ENCODE measurements at regions not wholly inside any gene's neighbourhood (a gene's known extent, or its start where the extent isn't known, plus 50 kb on each side); places are given as distances from the start of the nearest gene placed in this dataset.
"Not testable (repeated sequence)": the region's sequence is repeated elsewhere in the genome, so short reads cannot be mapped to it uniquely, and the experiment has no call there.

DNA sequence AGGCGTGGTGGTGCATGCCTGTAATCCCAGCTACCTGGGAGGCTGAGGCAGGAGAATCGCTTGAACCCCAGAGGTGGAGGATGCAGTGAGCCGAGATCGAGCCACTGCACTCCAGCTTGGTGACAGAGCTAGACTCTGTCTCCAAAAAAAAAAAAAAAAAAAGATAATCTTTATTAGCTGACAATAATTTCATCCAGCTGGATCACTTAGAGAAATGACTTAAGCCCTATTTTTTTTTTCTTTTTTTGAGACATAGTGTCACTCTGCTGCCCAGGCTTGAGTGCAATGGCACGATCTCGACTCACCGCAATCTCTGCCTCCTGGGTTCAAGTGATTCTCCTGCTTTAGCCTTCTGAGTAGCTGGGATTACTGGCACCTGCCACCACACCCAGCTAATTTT, 51.6 kb upstream of the MAP4K4 start:
- not testable (repeated sequence) for DNase-seq (ENCODE audit: low spot score)

DNA sequence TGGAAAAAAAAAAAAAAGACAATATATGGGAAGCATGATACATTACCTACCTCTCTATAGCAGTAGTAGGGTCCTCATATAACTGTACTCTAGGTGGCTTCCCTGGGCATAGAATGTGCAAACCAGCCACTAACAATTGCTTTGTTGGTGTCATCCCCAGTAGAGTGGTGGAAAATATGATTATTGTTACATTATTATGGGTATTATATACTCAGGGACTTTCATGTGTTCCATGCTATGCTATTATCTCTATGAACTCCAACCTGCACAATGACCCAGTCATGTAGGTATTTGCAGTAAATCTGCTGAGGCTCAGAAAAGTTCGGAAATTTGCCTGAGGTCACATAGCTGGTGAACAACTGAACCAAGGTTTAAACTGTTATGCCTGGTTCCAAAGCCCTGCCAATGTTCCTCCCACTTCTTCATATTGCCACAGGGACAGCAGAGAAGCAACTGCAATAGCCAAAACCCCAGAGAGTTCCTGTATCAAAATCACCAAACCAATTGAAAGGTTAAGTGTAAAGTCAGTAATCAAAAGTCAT, 52.6 kb upstream of the MAP4K4 start:
- no peak for DNase-seq (ENCODE audit: low spot score)

DNA sequence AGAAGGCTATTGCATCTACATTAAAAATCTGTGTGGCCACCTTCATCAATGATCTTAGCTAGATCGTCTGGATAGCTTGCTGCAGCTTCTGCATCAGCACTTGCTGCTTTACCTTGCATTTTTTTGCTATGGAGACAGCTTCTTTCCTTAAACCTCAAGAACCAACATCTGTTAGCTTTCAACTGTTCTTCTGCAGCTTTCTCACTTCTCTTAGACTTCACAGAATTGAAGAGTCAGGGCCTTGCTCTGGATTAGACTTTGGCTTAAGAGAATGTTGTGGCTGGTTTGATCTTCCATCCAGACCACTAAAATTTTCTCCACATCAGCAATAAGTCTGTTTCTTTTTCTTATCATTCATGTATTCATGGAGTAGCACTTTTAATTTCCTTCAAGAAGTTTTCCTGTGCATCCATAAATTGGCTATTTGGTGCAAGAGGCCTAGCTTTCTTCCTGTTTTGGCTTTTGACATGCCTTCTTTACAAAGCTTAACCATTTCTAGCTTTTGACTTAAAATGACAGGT, 54.4 kb upstream of the MAP4K4 start:
- DNase-seq (ENCODE audit: low spot score) = no peak

DNA sequence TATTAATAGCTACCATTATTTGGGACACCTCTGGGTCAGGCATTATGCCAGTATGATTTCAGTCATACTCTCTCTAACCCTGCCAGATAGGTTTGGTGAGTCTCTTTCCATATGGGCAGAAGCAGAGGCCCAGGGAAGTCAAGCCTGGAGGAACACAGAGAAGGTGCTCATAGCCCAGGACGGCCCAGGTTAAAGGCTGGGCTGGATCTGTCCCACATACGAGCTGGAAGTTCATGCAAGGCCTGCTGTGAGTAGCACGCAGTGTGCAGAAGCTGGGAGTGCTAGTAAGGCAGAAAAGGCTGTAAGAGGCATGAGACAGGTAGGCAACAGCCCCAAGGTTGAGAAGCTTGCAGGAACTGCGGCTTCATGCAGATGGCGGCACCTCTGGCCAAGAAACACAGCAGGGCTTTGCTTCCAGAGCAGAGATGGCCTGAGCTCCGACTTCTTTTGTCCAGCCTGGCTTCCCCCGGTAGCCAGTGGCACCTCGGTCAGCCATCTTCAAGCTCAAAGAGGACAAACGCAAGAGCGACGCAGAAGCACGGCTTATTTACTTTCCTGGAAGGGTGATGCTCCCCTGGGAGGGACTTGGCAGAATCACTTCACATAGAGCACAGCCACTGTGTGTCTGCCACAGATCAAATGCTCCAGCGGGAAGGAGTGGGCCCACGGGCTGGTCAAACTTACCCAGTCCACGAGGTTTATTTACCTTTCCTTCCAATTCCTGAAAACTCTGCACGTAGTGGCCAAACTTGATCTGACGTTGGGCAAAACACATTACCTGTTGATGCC, 58.5 kb upstream of the MAP4K4 start:
- DNase-seq (ENCODE audit: low spot score) = no peak

DNA sequence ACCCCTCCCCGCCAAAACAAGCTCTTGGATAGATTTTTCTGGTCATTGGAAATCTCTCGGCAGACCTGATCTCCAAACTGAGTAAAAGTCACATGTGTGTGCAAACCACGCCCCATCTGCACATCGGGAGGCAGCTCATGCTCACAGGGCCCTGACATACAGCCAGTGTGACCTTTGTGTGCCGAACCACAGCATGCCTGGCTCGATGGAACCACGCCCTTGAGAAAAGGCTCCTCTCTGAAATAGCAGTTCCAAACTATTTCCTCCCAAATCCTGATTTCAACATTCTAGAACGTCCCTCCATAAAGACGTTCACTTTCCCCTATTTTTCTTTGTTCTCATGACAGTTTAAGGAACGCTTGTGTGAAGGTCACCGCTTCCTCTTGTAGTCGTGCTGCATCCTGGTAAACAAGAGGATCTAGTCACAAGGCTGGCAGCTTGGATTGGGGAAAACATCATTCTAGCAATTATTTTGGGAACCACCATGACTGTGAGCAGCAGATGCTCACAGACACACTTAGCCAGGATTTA, 59.3 kb upstream of the MAP4K4 start:
- no peak for DNase-seq (ENCODE audit: low spot score)

DNA sequence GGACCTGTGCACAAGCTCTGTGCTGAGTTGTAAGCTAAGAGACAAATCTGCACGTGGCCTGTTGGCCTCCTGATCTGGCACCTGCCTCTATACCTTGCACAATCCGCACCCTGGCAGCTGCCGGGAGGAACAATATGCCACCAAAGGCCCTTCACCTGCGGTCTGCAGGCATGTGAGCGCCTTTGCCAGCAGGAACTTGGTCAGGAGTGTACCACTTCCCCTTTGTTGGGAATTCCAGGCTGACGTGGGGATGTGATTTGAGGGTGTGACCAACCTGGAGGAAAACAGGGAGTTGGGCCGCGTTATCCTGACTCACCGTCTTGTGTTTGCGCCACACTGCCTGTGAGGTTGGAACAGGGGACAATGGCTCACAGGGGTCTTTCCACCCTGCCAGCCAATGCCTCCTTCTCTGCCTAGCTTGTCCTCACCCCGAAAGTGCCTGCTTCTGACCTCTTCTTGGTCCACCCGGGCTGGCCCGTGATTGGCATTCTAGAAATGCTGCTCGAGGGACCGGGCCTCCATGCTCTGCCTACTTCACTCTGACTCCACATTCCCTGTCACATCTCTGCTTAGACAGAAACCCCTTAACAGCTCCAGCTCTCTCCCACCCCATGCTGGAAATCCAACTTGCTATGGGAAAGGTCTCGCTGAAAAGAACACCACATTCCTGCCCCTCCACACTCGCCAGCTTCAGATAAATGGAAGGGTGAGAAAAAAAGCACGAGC, 67.1 kb upstream of the MAP4K4 start:
- DNase-seq (ENCODE audit: low spot score) = peak; percentile 99

DNA sequence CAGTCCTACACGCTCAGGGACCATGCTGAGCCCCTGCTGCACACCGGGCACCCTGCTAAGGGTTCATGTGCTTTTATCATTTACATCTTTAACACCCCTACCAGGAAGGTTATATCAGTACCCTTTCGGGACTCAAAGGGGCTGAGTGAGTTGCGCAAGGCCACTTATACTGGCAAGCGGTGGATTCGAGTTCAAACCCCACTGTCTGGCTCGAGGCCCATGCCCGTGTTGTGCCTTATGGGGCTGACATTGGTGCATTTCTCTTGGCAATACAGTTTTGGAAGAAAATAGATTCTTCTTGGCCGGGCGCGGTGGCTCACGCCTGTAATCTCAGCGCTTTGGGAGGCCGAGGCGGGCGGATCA, 69.5 kb upstream of the MAP4K4 start:
- DNase-seq (ENCODE audit: low spot score) = no peak

DNA sequence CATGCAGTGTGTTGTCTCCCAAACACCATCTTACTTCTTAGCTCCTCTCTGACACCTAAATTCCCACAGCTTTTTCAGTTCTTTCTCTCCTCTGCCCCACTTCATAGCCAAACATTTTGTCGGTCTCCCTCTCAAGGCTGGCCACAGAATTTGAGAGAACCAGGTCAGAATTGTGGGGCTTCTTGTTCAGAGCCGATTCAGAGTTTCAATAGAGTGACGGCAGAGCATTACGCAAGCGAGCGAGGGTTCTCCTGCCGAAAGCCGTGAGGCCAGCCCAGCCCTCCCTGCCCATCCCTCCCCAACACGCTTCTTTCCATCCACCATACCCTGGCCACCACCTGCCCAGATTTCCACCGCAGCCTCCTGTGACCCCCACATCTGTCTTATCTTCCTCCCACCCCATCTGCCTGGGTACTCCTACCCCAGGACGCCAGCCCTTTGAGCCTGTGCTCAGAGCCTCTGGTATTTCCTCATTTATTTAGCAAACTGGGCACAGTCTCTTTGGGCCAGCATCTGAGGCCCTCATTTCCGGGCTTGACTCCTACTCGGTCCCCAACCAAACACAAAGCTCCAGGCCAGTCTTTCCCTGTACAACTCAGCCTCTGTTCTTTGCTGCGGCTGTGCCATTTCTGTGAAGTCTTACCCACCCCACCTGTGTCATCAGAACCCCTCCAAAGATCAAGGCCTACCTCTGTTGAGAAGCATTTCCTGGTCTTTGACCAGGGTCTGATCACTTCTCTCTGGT, 70.0 kb upstream of the MAP4K4 start:
- DNase-seq (ENCODE audit: low spot score) = no peak

DNA sequence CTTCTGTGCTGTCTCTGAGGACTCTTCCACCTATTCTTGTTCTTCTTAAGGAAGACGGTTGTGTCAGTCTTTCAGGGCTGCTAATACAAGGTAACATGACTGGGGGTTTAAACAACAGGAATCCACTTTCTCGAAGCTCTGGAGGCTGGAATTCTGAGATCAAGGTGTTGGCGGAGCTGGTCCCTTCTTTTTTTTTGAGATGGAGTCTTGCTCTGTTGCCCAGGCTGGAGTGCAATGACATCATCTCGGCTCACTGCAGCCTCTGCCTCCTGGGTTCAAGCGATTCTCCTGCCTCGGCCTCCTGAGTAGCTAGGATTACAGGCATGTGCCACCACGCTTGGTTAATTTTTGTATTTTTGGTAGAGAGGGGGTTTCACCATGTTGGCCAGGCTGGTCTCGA, 71.7 kb upstream of the MAP4K4 start:
- not testable (repeated sequence) for DNase-seq (ENCODE audit: low spot score)

DNA sequence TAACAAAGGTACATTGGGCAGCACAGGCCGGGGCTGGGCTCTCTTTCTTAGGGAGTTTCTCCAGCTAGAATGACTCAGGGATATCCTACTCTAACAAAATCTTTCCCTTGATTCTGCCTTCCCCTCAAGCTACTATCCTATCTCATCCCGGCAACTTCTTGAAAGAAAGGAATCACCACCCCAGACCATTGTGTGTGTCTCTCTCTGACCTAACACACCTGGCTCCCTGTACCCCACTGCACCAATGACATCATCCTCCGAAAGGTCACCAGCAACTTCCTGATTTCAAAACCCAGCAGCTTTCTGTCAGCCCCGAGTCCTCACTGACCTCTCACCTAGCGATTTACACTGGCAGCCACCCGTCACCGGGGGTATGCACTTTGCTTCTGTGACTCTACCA, 72.1 kb upstream of the MAP4K4 start:
- no peak for DNase-seq (ENCODE audit: low spot score)

DNA sequence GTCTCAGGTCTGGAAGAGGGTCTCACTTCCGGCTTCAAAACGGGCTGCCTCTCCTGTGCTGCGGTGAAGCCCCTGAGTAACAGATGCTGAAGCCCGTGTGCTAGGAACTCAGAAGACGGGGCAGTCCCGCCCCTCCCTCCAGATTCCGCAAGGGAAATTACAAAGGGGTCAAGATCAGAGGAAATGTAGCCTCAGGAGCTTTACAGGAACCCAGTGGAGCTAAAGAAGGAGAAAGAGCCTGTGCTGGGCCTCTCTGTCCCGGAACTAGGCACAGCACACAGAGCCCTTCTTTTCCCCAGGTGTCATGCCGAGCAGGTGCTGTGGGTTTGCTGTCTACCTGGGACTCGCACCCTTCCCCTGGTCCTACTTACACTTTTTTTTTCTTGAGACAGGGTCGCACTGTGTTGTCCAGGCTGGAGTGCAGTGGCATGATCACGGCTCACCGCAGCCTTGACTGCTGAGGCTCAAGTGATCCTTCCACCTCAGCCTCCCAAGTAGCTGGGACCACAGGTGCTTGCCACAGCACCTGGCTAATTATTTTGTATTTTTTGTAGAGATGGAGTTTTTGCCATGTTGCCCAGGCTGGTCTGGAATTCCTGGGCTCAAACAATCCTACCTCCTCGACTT, 72.7 kb upstream of the MAP4K4 start:
- no peak for DNase-seq (ENCODE audit: low spot score)

DNA sequence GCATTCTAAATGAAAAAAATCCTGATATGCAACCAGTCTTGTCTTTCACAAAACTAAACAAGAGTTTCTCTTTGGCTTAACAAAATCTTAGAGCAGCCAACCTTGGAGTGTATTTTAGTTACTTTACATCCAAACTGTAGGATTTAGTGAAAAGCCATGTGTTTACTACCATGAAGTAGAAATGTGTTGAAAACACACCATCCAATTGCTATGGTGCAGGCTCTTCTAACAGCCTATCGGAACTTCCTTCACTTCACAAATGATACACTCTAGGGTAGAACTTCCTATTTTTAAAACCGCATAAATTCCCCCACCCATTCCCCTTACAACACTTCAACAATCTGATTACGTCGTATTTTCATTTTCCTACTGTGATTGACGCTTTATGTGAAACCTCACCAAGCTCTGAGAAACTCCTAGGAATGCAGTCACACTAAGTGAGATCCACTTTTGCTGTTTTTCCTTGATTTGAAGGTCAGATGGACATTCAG, 74.4 kb upstream of the MAP4K4 start:
- no peak for DNase-seq (ENCODE audit: low spot score)

DNA sequence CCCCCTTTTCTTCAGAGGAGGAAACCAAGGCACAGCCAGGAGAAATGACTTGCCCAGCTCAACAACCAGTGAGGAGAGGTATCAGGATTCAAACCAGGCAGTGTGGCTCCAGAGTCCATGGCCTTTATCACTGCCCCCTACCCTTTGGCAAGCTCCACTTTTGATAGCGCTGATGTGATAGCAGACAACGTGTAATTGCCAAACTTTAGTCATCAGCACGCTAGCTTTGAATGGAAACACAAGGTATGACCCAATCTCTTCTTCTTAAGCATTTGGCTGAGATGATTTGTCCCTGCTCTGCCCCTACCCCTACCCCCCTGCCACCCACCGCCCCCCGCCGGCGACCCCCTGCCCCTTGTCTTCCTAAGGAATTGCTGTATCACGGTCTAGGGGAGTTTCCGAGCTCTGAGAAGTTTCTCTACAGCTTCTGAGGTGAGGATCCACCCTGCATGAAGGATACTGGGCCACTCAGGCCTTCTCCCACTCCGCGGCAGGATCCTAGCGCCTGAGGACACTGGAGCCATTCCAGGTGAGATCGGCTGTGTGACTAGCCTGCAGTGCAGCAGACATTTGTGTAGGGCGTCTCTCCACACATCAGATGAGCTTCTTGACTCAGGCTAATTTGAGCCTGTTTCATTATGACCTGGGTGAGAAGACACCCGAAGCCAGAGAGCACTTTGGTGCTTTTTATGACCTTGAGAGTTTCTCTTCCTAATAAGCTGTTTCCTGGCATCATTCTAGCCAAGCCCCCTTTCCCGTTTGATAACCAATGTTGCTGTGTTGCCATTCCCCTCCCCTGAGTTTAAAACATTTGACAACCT, 75.1 kb upstream of the MAP4K4 start:
- DNase-seq (ENCODE audit: low spot score) = no peak

DNA sequence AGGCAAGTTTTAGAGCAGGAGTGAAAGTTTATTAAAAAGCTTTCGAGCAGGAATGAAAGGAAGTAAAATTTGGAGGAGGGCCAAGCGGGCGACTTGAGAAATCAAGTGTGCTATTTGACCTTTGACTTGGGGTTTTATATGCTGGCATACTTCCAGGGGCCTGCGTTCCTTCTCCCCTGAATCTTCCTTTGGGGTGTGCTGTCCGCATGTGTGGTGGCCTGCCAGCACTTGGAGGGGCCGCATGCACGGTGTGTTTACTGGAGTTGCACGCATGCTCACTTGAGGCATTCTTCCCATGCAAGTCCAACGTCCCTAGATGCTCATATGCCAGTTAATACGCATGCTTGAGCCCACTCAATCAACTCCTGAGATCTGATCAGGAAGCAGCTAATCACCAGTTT, 78.3 kb upstream of the MAP4K4 start:
- no peak for DNase-seq (ENCODE audit: low spot score)

DNA sequence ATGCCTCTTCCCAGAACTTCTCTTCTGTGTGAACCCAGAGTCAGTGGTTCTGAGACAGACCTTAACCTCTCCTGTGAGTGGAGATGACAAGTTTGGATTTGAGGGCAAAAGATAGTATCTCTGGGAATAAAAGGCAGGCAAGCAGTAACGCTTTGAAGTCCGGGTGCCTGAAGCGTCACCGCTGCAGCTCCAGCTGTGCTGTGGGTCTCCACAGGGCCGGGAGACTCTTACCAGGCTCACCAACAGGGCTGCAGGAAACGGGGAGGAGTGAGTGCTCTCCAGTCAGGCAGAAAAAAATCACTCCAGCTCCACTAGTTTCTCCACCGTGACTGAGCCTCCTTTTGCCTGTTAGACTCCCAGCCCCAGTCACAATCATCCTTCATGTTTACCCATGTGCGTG, 79.7 kb upstream of the MAP4K4 start:
- DNase-seq (ENCODE audit: low spot score) = no peak

DNA sequence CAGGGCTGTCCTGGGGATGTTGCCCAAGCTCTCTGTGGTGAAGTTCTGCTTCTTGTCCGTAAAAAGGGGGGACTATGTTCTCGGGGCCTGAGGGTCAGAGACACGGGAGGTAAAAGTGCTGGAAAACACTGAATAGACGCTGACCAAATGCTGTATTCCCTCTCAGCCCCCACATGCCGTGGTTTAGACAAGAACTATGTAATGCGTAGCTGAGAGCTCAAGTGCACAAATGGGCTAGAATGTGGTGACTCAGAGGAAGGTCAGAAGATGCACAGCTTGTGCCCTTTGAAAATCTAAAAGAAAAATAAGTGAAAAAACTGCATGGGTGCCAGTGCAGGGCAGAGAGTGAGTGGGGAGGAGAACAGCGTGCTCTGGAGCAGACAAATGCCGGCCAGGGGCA, 80.3 kb upstream of the MAP4K4 start:
- DNase-seq (ENCODE audit: low spot score) = no peak

DNA sequence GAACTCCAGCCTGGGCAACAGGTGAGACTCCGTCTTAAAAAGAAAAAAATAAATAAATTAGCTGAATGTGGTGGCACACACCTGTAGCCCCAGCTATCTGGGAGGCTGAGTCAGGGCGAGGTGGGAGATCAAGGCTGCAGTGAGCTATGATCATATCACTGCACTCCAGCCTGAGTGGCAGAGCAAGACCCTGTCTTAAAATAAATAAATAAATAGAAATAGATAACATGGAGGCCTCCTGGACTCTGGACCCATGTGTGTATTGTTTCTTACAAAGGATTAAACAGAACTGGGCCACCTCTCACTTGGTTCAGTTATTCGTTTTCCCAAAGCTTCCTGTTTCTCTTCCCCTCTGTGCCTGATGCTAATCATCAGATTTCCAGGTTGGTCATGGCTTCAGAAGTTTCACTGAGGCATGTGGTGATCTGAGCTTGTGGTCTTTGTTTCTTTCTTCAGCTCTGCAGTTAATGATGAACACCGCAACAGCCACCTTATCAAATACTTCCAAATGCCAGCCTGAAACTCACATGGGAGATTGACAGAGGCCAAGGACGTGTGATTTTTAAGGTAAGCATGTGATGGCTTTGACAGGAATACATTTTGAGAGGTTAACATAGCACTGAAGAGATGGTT, 83.3 kb upstream of the MAP4K4 start:
- DNase-seq (ENCODE audit: low spot score) = no peak

DNA sequence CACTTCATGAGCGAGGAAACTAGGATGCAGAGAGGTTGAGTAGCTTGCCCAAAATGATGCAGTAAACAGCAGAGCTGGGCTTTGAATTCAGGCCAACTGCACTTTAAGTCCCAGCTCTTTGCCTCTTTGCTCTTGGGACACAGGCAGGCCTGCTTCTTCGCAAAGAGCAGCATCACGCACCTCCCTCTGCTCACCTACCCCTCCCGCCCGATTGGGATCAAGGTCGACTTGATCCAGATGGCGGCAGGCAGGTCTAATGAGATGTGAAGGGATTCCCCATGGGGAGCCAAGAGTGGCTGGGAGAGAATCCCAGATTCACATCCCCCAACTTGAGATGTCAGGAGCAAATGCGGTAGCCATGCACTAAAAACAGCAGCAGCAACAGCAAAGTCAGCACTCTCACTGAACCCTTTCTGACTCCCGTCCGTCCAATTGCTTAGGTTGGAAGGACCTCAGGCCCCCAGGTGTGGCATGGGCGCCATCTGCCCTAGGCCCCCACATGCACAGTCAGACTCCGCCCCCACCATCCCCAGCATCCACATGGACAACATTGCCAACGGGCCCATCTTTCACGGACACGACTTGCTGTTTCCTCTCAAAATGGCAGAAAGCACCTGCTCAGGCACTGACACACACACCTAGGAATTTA, 84.3 kb upstream of the MAP4K4 start:
- DNase-seq (ENCODE audit: low spot score) = no peak

DNA sequence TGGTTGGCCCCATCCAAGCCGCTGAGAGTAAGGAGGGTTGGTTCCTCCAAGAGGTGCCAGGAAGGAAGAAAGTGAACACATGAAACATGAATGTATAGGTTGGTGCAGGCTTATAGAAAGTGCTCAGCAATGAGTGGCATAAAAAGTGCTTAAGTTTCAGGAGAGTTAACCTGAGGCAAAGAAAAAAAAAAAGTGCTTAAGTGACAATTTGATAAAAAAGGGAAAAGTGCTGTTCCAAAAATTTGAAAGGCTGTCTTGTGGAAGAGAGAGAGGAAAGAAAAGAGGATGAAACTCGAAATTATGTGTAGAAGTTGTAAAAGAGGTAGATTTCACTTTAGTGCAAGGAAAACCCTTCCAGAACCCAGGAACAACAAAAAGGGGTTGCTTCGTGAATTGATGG, 85.5 kb upstream of the MAP4K4 start:
- no peak for DNase-seq (ENCODE audit: low spot score)

Measured in SW480 (cell line).